Activated T-helper 1 cell treated with anti-CD3 and anti-CD28 coated beads, Interleukin-12 subunit alpha, Interleukin-12 subunit beta, Interleukin-2, Interleukin-4 antibody, amounts not matched to agents 30 ng/mL and 10 ng/mL and 1 ng/mL, durations not matched to agents 14 hours and 24 hours and 36 hours (primary cell): ENCODE measurements at regions not wholly inside any gene's neighbourhood (a gene's known extent, or its start where the extent isn't known, plus 50 kb on each side); places are given as distances from the start of the nearest gene placed in this dataset.

Experiments used
- DNase-seq: peaks from one replicate; pipeline ENCODE4 v3.0.0; 2021; ENCODE audit warnings: low spot score
- H3K27ac Mint-ChIP-seq: one replicate; pipeline ENCODE4 v1.8.0; 2021; ENCODE audit warnings: mild to moderate bottlenecking, mixed read lengths
- H3K27me3 Mint-ChIP-seq: one replicate; pipeline ENCODE4 v1.8.0; 2022; ENCODE audit warnings: mild to moderate bottlenecking, moderate library complexity, mixed read lengths; ENCODE audit not compliant: insufficient read depth
- H3K36me3 Mint-ChIP-seq: one replicate; pipeline ENCODE4 v1.8.0; 2021; ENCODE audit warnings: low read depth, mixed read lengths
- H3K4me1 Mint-ChIP-seq: one replicate; pipeline ENCODE4 v1.8.0; 2021; ENCODE audit warnings: low read depth, mixed read lengths
- H3K4me3 Mint-ChIP-seq: one replicate; pipeline ENCODE4 v1.8.0; 2021; ENCODE audit warnings: mild to moderate bottlenecking, moderate library complexity, mixed read lengths
- H3K9me3 Mint-ChIP-seq: one replicate; pipeline ENCODE4 v1.8.0; 2021; ENCODE audit warnings: mixed read lengths
- intact Hi-C: fragments of 100-400 bp; cut with micrococcal nuclease; formaldehyde crosslinking; loops from one replicate; pipeline ENCODE4 v1.15.1; 2024

DNA sequence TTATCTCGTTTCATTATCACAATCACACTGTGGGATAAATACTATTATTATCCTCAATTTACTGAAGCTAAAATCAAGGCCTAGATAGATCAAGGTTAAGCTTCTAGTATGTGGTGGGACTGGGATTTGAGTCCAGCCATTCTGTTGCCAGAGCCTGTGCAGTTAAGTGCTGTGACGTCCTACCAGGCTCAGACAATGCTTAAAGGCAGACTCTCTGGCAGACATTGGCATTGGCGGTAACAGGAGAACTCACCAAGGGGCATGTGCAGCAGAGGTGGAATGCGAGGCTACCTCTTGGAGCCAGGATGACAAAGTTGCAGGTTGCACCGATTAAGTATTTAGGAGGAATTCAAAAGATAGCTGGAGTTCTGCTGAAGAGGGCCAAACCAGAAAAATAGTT lies 155.6 kb upstream of the IFNG-AS1 start:
- peaks cover 2% of the 10 kb centered on the region for H3K36me3 Mint-ChIP-seq
- no peak overlapping the region for H3K4me3 Mint-ChIP-seq
- H3K27me3 Mint-ChIP-seq, result peaks cover 4% of the 10 kb centered on the region
- H3K9me3 Mint-ChIP-seq, result peaks cover 13% of the 10 kb centered on the region
- intact Hi-C loops, result no loop called here
- no peak for DNase-seq
- peaks cover 2% of the 10 kb centered on the region for H3K4me1 Mint-ChIP-seq
- H3K27ac Mint-ChIP-seq, result no peak overlapping the region

GRCh38 chr12:67837876-67838275 lies 151.4 kb upstream of the IFNG-AS1 start:
- Mint-ChIP-seq H3K27me3 (peaks cover 7% of the 10 kb centered on the region), H3K4me1 (no peaks in the 10 kb centered on the region), H3K36me3 (no peaks in the 10 kb centered on the region), H3K9me3 (peaks cover 16% of the 10 kb centered on the region), H3K4me3 (no peak overlapping the region), H3K27ac (no peak overlapping the region)
- no peak for DNase-seq
- intact Hi-C loops, result no loop called here

- DNase-seq, result no peak
- Mint-ChIP-seq H3K4me1 (no peaks in the 10 kb centered on the region), H3K36me3 (no peaks in the 10 kb centered on the region), H3K27ac (no peak overlapping the region), H3K9me3 (peaks cover 16% of the 10 kb centered on the region), H3K4me3 (no peak overlapping the region), H3K27me3 (peaks cover 5% of the 10 kb centered on the region)
- intact Hi-C loops, result no loop called here
Measured at GRCh38 chr12:67842124-67842523, 147.1 kb upstream of the IFNG-AS1 start.

DNA sequence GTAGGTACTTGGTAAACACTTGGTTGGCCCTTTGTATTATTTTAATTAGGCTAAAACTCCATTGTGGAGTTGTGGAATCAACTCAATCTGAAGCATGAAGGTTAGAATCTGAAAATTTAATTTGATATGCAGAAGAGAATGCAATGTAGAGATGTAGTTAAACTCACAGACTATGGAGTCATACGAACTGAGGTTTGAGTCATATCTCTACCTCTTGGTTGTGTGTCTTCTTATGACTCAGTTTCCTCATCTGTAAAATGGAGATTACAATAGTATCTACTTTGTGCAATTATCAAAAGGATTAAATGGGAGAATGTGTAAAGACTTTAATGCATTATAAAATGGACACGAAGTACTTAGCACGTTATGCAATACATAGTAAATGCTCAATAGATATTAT lies 146.0 kb upstream of the IFNG-AS1 start:
- Mint-ChIP-seq H3K4me1 (no peaks in the 10 kb centered on the region), H3K36me3 (no peaks in the 10 kb centered on the region), H3K27me3 (peaks cover 3% of the 10 kb centered on the region), H3K4me3 (no peak overlapping the region), H3K27ac (no peak overlapping the region), H3K9me3 (peaks cover 12% of the 10 kb centered on the region)
- DNase-seq, result no peak
- intact Hi-C loops, result no loop called here

DNA sequence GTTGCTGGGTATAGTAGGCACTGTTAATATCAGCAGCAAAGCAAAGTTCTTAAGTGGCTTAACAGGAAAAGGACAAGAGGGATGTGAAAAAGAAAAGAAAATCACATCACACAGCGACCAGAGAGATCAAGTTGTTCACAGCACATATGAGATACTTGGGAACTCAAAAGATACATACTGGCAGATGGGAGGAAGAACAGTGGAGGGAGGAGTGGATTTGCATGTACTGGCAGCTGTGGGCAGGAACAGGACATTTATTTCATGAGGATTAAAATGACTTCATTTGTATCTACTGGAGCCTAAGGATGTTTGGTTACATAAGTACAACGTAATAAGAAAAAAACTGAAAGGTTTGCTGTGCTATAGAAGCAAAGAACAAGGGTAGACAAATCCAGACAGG lies 136.5 kb upstream of the IFNG-AS1 start:
- no peaks in the 10 kb centered on the region for H3K4me1 Mint-ChIP-seq

GRCh38 chr12:67853204-67853603 lies 136.0 kb upstream of the IFNG-AS1 start:
- H3K4me3 Mint-ChIP-seq, result no peak overlapping the region
- DNase-seq, result no peak
- intact Hi-C loops, result no loop called here

More for the DNA sequence above, 136.5 kb upstream of the IFNG-AS1 start:
- H3K36me3 Mint-ChIP-seq, result no peaks in the 10 kb centered on the region
- H3K27me3 Mint-ChIP-seq, result peaks cover 4% of the 10 kb centered on the region
- no peak overlapping the region for H3K4me3 Mint-ChIP-seq
- H3K9me3 Mint-ChIP-seq, result no peaks in the 10 kb centered on the region
- intact Hi-C loops, result no loop called here
- H3K27ac Mint-ChIP-seq, result no peak overlapping the region
- no peak for DNase-seq

GRCh38 chr12:67854351-67854750 lies 134.9 kb upstream of the IFNG-AS1 start:
- intact Hi-C loops, result no loop called here
- no peaks in the 10 kb centered on the region for H3K36me3 Mint-ChIP-seq
- H3K4me3 Mint-ChIP-seq, result no peak overlapping the region
- H3K27me3 Mint-ChIP-seq, result peaks cover 4% of the 10 kb centered on the region
- no peaks in the 10 kb centered on the region for H3K4me1 Mint-ChIP-seq
- H3K9me3 Mint-ChIP-seq, result no peaks in the 10 kb centered on the region
- no peak for DNase-seq
- no peak overlapping the region for H3K27ac Mint-ChIP-seq

More at GRCh38 chr12:67853204-67853603, 136.0 kb upstream of the IFNG-AS1 start:
- Mint-ChIP-seq H3K27ac (no peak overlapping the region), H3K27me3 (peaks cover 4% of the 10 kb centered on the region), H3K4me1 (no peaks in the 10 kb centered on the region), H3K9me3 (no peaks in the 10 kb centered on the region), H3K36me3 (no peaks in the 10 kb centered on the region)

DNA sequence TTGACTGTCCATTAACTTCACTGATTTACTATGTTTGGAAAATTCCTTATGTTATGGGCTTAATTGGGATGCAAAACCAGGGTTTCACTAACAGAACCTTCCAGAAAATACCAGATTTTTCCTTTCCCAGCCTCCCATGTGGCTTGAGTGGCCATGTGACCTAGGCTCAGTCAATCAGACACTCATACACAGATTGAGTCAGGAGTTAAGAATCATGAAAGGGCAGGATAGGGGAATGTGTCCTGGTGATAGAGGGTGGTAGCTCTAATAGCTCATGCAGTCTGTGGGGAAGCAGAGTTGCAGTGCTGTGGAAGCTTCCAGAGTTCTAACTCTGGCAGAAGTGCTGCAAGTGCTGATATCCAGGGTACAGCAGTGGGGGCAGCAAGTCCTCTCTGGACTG lies 134.1 kb upstream of the IFNG-AS1 start:
- intact Hi-C loops, result no loop called here
- no peak overlapping the region for H3K27ac Mint-ChIP-seq
- DNase-seq, result no peak
- no peaks in the 10 kb centered on the region for H3K4me1 Mint-ChIP-seq
- H3K4me3 Mint-ChIP-seq, result no peak overlapping the region
- no peaks in the 10 kb centered on the region for H3K9me3 Mint-ChIP-seq
- peaks cover 4% of the 10 kb centered on the region for H3K27me3 Mint-ChIP-seq
- no peaks in the 10 kb centered on the region for H3K36me3 Mint-ChIP-seq

- no peak for DNase-seq
- H3K4me1 Mint-ChIP-seq, result no peaks in the 10 kb centered on the region
- intact Hi-C loops, result no loop called here
- peaks cover 1% of the 10 kb centered on the region for H3K36me3 Mint-ChIP-seq
- H3K9me3 Mint-ChIP-seq, result peaks cover 12% of the 10 kb centered on the region
- no peak overlapping the region for H3K27ac Mint-ChIP-seq
- H3K4me3 Mint-ChIP-seq, result no peak overlapping the region
- no peaks in the 10 kb centered on the region for H3K27me3 Mint-ChIP-seq
Measured at GRCh38 chr12:67871231-67871630, 118.0 kb upstream of the IFNG-AS1 start.

- intact Hi-C loops, result no loop called here
- DNase-seq, result no peak
- no peaks in the 10 kb centered on the region for H3K4me1 Mint-ChIP-seq
- H3K9me3 Mint-ChIP-seq, result peaks cover 8% of the 10 kb centered on the region
- H3K36me3 Mint-ChIP-seq, result no peaks in the 10 kb centered on the region
- H3K27me3 Mint-ChIP-seq, result no peaks in the 10 kb centered on the region
- H3K27ac Mint-ChIP-seq, result no peak overlapping the region
- no peak overlapping the region for H3K4me3 Mint-ChIP-seq
Measured at GRCh38 chr12:67873355-67873754, 115.9 kb upstream of the IFNG-AS1 start.

DNA sequence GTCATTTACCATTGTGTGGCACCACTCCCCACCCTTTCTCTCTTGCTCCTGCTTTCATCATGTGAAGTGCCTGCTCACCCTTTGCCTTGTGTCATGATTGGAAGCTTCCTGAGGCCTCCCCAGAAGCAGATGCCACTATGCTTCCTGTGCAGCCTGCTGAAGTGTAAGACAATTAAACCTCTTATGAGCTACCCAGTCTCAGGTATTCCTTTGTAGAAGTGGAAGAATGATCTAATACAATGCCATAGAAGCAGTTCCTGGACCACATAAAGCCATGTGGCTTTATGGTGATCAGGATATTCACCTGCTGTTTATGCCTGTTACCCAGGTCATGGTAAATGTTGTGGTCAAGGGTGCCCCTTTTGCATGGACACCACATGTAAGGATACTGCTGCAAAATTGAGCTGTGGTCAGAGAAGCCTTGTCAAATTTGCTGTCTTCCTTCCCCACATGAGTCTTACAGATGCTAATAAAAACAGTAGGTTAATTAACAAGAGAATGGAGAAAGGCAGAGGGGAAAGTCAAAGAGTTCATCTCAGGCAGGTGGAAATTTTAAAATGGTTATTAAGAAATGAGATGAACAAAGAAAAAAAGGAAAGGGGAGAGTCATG lies 112.8 kb upstream of the IFNG-AS1 start:
- no peaks in the 10 kb centered on the region for H3K4me1 Mint-ChIP-seq
- no peak for DNase-seq
- peaks cover 5% of the 10 kb centered on the region for H3K9me3 Mint-ChIP-seq
- intact Hi-C loops, result no loop called here
- H3K36me3 Mint-ChIP-seq, result no peaks in the 10 kb centered on the region
- no peak overlapping the region for H3K4me3 Mint-ChIP-seq
- H3K27ac Mint-ChIP-seq, result no peak overlapping the region
- no peaks in the 10 kb centered on the region for H3K27me3 Mint-ChIP-seq

DNA sequence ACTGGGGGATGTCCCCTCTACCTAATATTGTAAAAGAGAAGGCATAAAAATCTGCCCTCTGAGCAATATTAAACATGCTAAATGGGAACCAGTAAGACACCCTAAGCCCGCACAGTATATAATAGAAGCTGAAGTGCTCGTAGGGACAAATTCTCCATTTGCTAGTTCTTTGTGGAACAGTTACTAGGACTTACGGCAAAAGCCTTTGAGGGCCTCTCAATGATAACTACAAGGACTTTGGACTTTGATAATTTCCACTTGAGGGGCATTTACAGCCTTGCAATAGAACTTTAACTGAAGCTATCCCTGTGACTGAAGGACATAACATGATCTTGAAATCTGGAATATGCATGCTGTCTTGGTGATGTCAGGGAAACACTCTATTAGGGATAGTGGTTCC lies 111.5 kb upstream of the IFNG-AS1 start:
- H3K9me3 Mint-ChIP-seq, result peaks cover 5% of the 10 kb centered on the region
- intact Hi-C loops, result no loop called here
- no peaks in the 10 kb centered on the region for H3K4me1 Mint-ChIP-seq

GRCh38 chr12:67879937-67880336 lies 109.3 kb upstream of the IFNG-AS1 start:
- H3K36me3 Mint-ChIP-seq, result no peaks in the 10 kb centered on the region
- no peaks in the 10 kb centered on the region for H3K4me1 Mint-ChIP-seq
- no peaks in the 10 kb centered on the region for H3K27me3 Mint-ChIP-seq
- no peak overlapping the region for H3K4me3 Mint-ChIP-seq
- intact Hi-C loops, result no loop called here
- DNase-seq, result no peak
- H3K27ac Mint-ChIP-seq, result no peak overlapping the region
- peaks cover 3% of the 10 kb centered on the region for H3K9me3 Mint-ChIP-seq

More for the DNA sequence above, 111.5 kb upstream of the IFNG-AS1 start:
- Mint-ChIP-seq H3K4me3 (no peak overlapping the region), H3K36me3 (no peaks in the 10 kb centered on the region), H3K27me3 (no peaks in the 10 kb centered on the region), H3K27ac (no peak overlapping the region)
- no peak for DNase-seq

DNA sequence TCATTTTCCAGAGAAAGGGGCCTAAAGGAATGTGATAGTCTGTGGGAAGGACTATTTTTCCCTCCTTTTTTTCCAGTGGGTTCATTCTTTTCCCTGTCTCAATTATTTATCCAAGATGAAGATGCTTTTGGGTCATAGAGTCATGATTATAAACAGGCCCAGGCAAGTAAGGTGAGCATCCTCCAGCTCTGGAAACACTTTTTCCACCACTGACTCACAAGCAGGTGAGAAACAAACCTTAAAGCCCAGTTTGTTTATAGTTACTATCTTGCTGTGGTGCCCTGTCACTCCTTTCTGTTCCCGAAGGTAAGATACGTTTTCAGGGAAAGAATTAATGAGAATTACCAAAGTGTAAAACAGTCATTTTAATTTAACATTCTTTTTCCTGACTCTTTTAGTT lies 107.7 kb upstream of the IFNG-AS1 start:
- peaks cover 2% of the 10 kb centered on the region for H3K27me3 Mint-ChIP-seq
- H3K36me3 Mint-ChIP-seq, result no peaks in the 10 kb centered on the region
- no peaks in the 10 kb centered on the region for H3K4me1 Mint-ChIP-seq
- no peak overlapping the region for H3K27ac Mint-ChIP-seq
- no peak overlapping the region for H3K4me3 Mint-ChIP-seq
- DNase-seq, result no peak
- intact Hi-C loops, result no loop called here
- H3K9me3 Mint-ChIP-seq, result peaks cover 3% of the 10 kb centered on the region
